ENCODE measurements at regions not wholly inside any gene's neighbourhood (a gene's known extent, or its start where the extent isn't known, plus 50 kb on each side); places are given as distances from the start of the nearest gene placed in this dataset.

DNA sequence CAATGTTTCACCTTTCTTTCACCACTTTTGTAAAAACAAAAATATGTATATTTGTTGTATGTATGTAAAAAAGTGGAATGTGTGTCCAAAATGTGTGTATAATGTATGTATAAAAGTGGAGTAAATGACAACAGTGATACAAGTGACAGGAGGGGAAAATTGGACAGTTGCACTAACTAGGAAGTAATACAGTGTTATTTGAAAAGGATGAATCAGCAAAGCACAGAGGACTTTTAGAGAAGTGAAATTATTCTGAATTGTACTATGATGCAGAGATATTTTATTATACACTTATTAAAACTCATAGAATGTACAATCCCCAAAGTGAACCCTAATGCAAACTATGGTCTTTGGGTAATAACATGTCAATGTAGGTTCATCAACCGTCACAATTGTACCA lies 331.3 kb upstream of the CNTNAP5 start:
- H4K20me1 ChIP-seq (ENCODE audit: control insufficient read depth, insufficient read depth), result no peaks in the 10 kb centered on the region
- H3K4me3 ChIP-seq, result no peak overlapping the region
- no peak for FAIRE-seq
- CTCF ChIA-PET, result no interaction called here
- no peaks in the 10 kb centered on the region for H3K4me1 ChIP-seq (ENCODE audit: control insufficient read depth, insufficient read depth, low read length)
- RAD21 ChIA-PET (ENCODE audit: unreplicated experiment), result no interaction called here
- WGBS (ENCODE audit: insufficient coverage, insufficient replicate concordance, low lambda C conversion rate, missing lambda C conversion rate), result 5% methylated on average over 1 of the region's 1 CpG
- ATAC-seq, result no peak
- no peak overlapping the region for H3K27ac ChIP-seq (ENCODE audit: control insufficient read depth, insufficient read depth)
- SMC1A ChIA-PET (ENCODE audit: uncharacterized antibody, unreplicated experiment), result no interaction called here
- H3K4me2 ChIP-seq (ENCODE audit: control insufficient read depth, insufficient read depth), result no peak overlapping the region
- no peaks in the 10 kb centered on the region for H3K79me2 ChIP-seq (ENCODE audit: control insufficient read depth, insufficient read depth, low read length)
- no peak overlapping the region for H3K9ac ChIP-seq (ENCODE audit: control insufficient read depth, insufficient read depth, low read length)
- no peaks in the 10 kb centered on the region for H3K27me3 ChIP-seq (replicated peaks in 1 of 2; ENCODE audit: control insufficient read depth in 2 of 2, insufficient read depth in 2 of 2, low read length in 1 of 2)
- H3K36me3 ChIP-seq (ENCODE audit: control insufficient read depth in 2 of 2, insufficient read depth in 2 of 2, low read length in 1 of 2), result no peaks in the 10 kb centered on the region
- no TSS peak for BruUV-seq (replicated peaks)
- no peak for DNase-seq (ENCODE audit: low read depth, low spot score)
- POLR2A ChIA-PET, result no interaction called here
- no peak overlapping the region for H2AFZ ChIP-seq (ENCODE audit: control insufficient read depth, low read depth, low read length)
- no peaks in the 10 kb centered on the region for H3K9me3 ChIP-seq (replicated peaks; ENCODE audit: control insufficient read depth, insufficient read depth, low read length)
- TF ChIP-seq CREM (IDR thresholded peaks at IDR 0.05; ENCODE audit: low read depth) (no peak), NFIC (IDR thresholded peaks at IDR 0.05; ENCODE audit: low read depth, low read length) (no peak), BMI1 (IDR thresholded peaks at IDR 0.05; ENCODE audit: borderline replicate concordance) (no peak), SRF (IDR thresholded peaks at IDR 0.05; ENCODE audit: low read depth in 2 of 2, low read length in 2 of 2) (no peak), POLR2AphosphoS5 (IDR thresholded peaks at IDR 0.05; ENCODE audit: low read length) (no peak), SMARCA5 (IDR thresholded peaks at IDR 0.05) (no peak), NFYA (IDR thresholded peaks at IDR 0.05; ENCODE audit: borderline replicate concordance, low read depth, low read length) (no peak), CBFB (IDR thresholded peaks at IDR 0.05; ENCODE audit: low read depth) (no peak), YBX1 (IDR thresholded peaks at IDR 0.05) (no peak), CHD2 (IDR thresholded peaks at IDR 0.05; ENCODE audit: borderline replicate concordance, low read depth, low read length) (no peak), KLF5 (IDR thresholded peaks at IDR 0.05; ENCODE audit: partially characterized antibody) (no peak)
- TF ChIP-seq, protein P1, sequence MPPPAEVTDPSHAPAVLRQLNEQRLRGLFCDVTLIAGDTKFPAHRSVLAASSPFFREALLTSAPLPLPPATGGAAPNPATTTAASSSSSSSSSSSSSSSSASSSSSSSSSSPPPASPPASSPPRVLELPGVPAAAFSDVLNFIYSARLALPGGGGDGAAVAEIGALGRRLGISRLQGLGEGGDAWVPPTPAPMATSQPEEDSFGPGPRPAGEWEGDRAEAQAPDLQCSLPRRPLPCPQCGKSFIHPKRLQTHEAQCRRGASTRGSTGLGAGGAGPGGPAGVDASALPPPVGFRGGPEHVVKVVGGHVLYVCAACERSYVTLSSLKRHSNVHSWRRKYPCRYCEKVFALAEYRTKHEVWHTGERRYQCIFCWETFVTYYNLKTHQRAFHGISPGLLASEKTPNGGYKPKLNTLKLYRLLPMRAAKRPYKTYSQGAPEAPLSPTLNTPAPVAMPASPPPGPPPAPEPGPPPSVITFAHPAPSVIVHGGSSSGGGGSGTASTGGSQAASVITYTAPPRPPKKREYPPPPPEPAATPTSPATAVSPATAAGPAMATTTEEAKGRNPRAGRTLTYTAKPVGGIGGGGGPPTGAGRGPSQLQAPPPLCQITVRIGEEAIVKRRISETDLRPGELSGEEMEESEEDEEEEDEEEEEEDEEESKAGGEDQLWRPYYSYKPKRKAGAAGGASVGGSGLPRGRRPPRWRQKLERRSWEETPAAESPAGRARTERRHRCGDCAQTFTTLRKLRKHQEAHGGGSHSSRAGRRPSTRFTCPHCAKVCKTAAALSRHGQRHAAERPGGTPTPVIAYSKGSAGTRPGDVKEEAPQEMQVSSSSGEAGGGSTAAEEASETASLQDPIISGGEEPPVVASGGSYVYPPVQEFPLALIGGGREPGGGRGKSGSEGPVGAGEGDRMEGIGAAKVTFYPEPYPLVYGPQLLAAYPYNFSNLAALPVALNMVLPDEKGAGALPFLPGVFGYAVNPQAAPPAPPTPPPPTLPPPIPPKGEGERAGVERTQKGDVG (CRISPR knock-in tag; IDR thresholded peaks at IDR 0.05), result no peak
- TF ChIP-seq, protein P2, sequence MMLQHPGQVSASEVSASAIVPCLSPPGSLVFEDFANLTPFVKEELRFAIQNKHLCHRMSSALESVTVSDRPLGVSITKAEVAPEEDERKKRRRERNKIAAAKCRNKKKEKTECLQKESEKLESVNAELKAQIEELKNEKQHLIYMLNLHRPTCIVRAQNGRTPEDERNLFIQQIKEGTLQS (IDR thresholded peaks at IDR 0.05; ENCODE audit: borderline replicate concordance, extremely low read depth, low read depth, low read length), result no peak
- intact Hi-C loops (cut with micrococcal nuclease; ENCODE audit: unreplicated experiment) (no loop called here), in situ Hi-C loops (cut with MboI) (no loop called here)
